ENCODE measurements at regions not wholly inside any gene's neighbourhood (a gene's known extent, or its start where the extent isn't known, plus 50 kb on each side); places are given as distances from the start of the nearest gene placed in this dataset.

GRCh38 chr10:106438386-106438785 is 726.1 kb downstream of the SORCS1 start:
- Histone ChIP-seq H2BK12ac (ENCODE audit: low read depth, low read length) (no peak overlapping the region), H3K9ac (replicated peaks in 1 of 4; ENCODE audit: extremely low read depth in 1 of 4, low read depth in 3 of 4, low read length in 3 of 4) (no peak overlapping the region), H3K14ac (ENCODE audit: insufficient read length) (no peak overlapping the region), H4K91ac (replicated peaks; ENCODE audit: insufficient read length, low read length) (no peak overlapping the region), H2BK5ac (ENCODE audit: low read depth, low read length) (no peak overlapping the region), H2AFZ (ENCODE audit: low read length) (no peak overlapping the region), H2BK20ac (ENCODE audit: low read length) (no peak overlapping the region), H3K56ac (replicated peaks; ENCODE audit: insufficient read length, low read depth, low read length) (no peak overlapping the region), H3K4ac (replicated peaks; ENCODE audit: insufficient read length, low read depth, low read length) (no peak overlapping the region), H3K9me3 (ENCODE audit: insufficient read depth in 2 of 2, low read depth in 1 of 2, low read length in 1 of 2) (no peaks in the 10 kb centered on the region), H3K4me2 (ENCODE audit: insufficient read depth in 1 of 2, low read depth in 2 of 2, low read length in 2 of 2) (no peak overlapping the region), H3K4me1 (replicated peaks in 1 of 4; ENCODE audit: control insufficient read depth in 3 of 4, insufficient read depth in 4 of 4, low read length in 3 of 4) (0 out of 7 replicates have a peak, but pooled peaks cover 0 to 3% (median 0%) of the 10 kb centered on the region in 4 experiments), H4K8ac (ENCODE audit: extremely low read depth, insufficient read depth, low read length) (no peak overlapping the region), H2BK15ac (ENCODE audit: low read length) (no peak overlapping the region), H3K23ac (ENCODE audit: insufficient read length) (no peak overlapping the region), H3K4me3 (ENCODE audit: extremely low read depth in 1 of 4, insufficient read depth in 2 of 4, low read depth in 3 of 4, low read length in 4 of 4) (no peak overlapping the region), H3K27ac (ENCODE audit: low read depth, low read length) (no peak overlapping the region), H3K79me1 (ENCODE audit: low read depth, low read length) (no peaks in the 10 kb centered on the region), H3K23me2 (ENCODE audit: low read depth, low read length) (no peaks in the 10 kb centered on the region), H3K79me2 (ENCODE audit: control insufficient read depth in 1 of 2, insufficient read depth in 2 of 2, low read length in 2 of 2) (no peaks in the 10 kb centered on the region), H3K36me3 (ENCODE audit: control insufficient read depth in 2 of 4, insufficient read depth in 4 of 4, low read length in 3 of 4) (no peaks in the 10 kb centered on the region), H4K20me1 (replicated peaks in 1 of 2; ENCODE audit: control insufficient read depth in 1 of 2, insufficient read depth in 2 of 2, low read length in 2 of 2) (no peaks in the 10 kb centered on the region), H3K18ac (ENCODE audit: extremely low read depth, low read length) (no peak overlapping the region), H3K27me3 (replicated peaks in 1 of 4; ENCODE audit: control insufficient read depth in 3 of 4, extremely low read depth in 1 of 4, insufficient read depth in 3 of 4, low read length in 3 of 4) (peaks cover 0 to 1% (median 0%) of the 10 kb centered on the region in 4 experiments; a peak in 1 of 7 replicates), H2BK120ac (replicated peaks; ENCODE audit: low read depth, low read length) (no peak overlapping the region), H2AK5ac (ENCODE audit: low read depth, low read length) (no peak overlapping the region), H4K5ac (ENCODE audit: insufficient read length, low read depth, low read length) (no peak overlapping the region)
- 95% methylated on average over 1 of the region's 1 CpG; no CpG with 5 or more reads in 1 of the 2 experiments for WGBS, 2 experiments (ENCODE audit: extremely low coverage in 1 of 2, insufficient coverage in 1 of 2, insufficient read length in 1 of 2, insufficient replicate concordance in 2 of 2, low coverage in 1 of 2, low lambda C conversion rate in 2 of 2, missing lambda C conversion rate in 1 of 2)
- CTCF ChIA-PET (ENCODE audit: partially characterized antibody): no interaction called here
- TF ChIP-seq RXRA (IDR thresholded peaks at IDR 0.05; ENCODE audit: insufficient read depth, low read depth, low read length): no peak
- TF ChIP-seq JUND (IDR thresholded peaks at IDR 0.05; ENCODE audit: low read length): no peak
- no peak for TF ChIP-seq TEAD4 (IDR thresholded peaks at IDR 0.05; ENCODE audit: low read depth, low read length)
- no peak for TF ChIP-seq GABPA (IDR thresholded peaks at IDR 0.05; ENCODE audit: borderline replicate concordance, insufficient read depth, low read length)
- TF ChIP-seq TAF1 (IDR thresholded peaks at IDR 0.05; ENCODE audit: low read depth, low read length): no peak
- TF ChIP-seq SP4 (IDR thresholded peaks at IDR 0.05; ENCODE audit: low read length): no peak
- TF ChIP-seq NANOG (IDR thresholded peaks at IDR 0.05; ENCODE audit: insufficient read depth, low read depth, low read length, poor library complexity, severe bottlenecking): no peak
- TF ChIP-seq CHD2 (IDR thresholded peaks at IDR 0.05; ENCODE audit: low read length): no peak
- TF ChIP-seq CBX8 (IDR thresholded peaks at IDR 0.05; ENCODE audit: borderline replicate concordance, low read depth, low read length): no peak
- TF ChIP-seq EP300 (IDR thresholded peaks at IDR 0.05; ENCODE audit: borderline replicate concordance in 1 of 2, low read depth in 2 of 2, low read length in 2 of 2): no peak
- DNase-seq (ENCODE audit: low read depth in 1 of 2, low spot score in 2 of 2) (no peak), FAIRE-seq (no peak)
- POLR2A ChIA-PET (ENCODE audit: partially characterized antibody): no interaction called here
